OCI-LY1 (cell line): ENCODE measurements at regions not wholly inside any gene's neighbourhood (a gene's known extent, or its start where the extent isn't known, plus 50 kb on each side); places are given as distances from the start of the nearest gene placed in this dataset.
A peak's percentile ranks its signal among the peaks of the same experiment; 100 is the strongest.

ENCODE experiments used
- H2AFZ ChIP-seq: fragments of 200-600 bp; sonication (generic), shearing (Covaris generic); 2 replicates; pipeline ENCODE4 v1.6.0; 2014; ENCODE audit warnings: antibody characterized with exemption, mild to moderate bottlenecking, low read length
- H3F3A ChIP-seq: fragments of 200-600 bp; sonication (generic), shearing (Covaris generic); 2 replicates; pipeline ENCODE4 v1.6.0; 2014; ENCODE audit warnings: mild to moderate bottlenecking, antibody characterized with exemption, low read length, moderate library complexity; ENCODE audit not compliant: insufficient read depth
- H3K27ac ChIP-seq: fragments of 200-600 bp; sonication (generic); 2 replicates; pipeline ENCODE4 v1.5.1; 2014; ENCODE audit warnings: low read length, mixed run types, mild to moderate bottlenecking, low read depth; ENCODE audit not compliant: poor library complexity, severe bottlenecking
- H3K27me3 ChIP-seq: fragments of 200-600 bp; sonication (generic); 2 replicates; pipeline ENCODE4 v1.6.0; 2014; ENCODE audit warnings: antibody characterized with exemption, mild to moderate bottlenecking, low read length, moderate library complexity; ENCODE audit not compliant: insufficient read depth
- H3K36me3 ChIP-seq: fragments of 200-600 bp; sonication (generic); 2 replicates; pipeline ENCODE4 v1.6.1; 2014; ENCODE audit warnings: mild to moderate bottlenecking, antibody characterized with exemption, low read length, moderate library complexity, mixed read lengths; ENCODE audit not compliant: insufficient read depth
- H3K4me1 ChIP-seq: fragments of 200-600 bp; sonication (generic); 2 replicates; pipeline ENCODE4 v1.5.1; 2014; ENCODE audit warnings: mild to moderate bottlenecking, low read length, moderate library complexity; ENCODE audit not compliant: insufficient read depth, severe bottlenecking
- H3K4me2 ChIP-seq: fragments of 200-600 bp; sonication (generic), shearing (Covaris generic); 2 replicates; pipeline ENCODE4 v1.6.1; 2014; ENCODE audit warnings: low read length
- H3K4me3 ChIP-seq: fragments of 200-600 bp; sonication (generic); 2 replicates; pipeline ENCODE4 v1.5.1; 2014; ENCODE audit warnings: low read length, low read depth, mild to moderate bottlenecking, mixed read lengths; ENCODE audit not compliant: poor library complexity, severe bottlenecking
- H3K79me2 ChIP-seq: fragments of 200-600 bp; shearing (Covaris generic); 2 replicates; pipeline ENCODE4 v1.6.1; 2016; ENCODE audit warnings: mixed run types, low read length, mixed read lengths; ENCODE audit not compliant: insufficient read depth
- H3K9ac ChIP-seq: fragments of 200-600 bp; sonication (generic), shearing (Covaris generic); 2 replicates; pipeline ENCODE4 v1.6.1; 2014; ENCODE audit warnings: mild to moderate bottlenecking, low read length, mixed read lengths
- H3K9me2 ChIP-seq: fragments of 200-600 bp; sonication (generic), shearing (Covaris generic); 2 replicates; pipeline ENCODE4 v1.6.1; 2014; ENCODE audit warnings: low read depth, mild to moderate bottlenecking, low read length, mixed read lengths
- H3K9me3 ChIP-seq: fragments of 200-600 bp; shearing (Covaris generic); 2 replicates; pipeline ENCODE4 v1.6.1; 2014; ENCODE audit warnings: low read length, mixed read lengths
- H4K20me1 ChIP-seq: fragments of 200-600 bp; sonication (generic), shearing (Covaris generic); 2 replicates; pipeline ENCODE4 v1.6.0; 2016; ENCODE audit warnings: mild to moderate bottlenecking, low read length; ENCODE audit not compliant: insufficient read depth
- EZH2 ChIP-seq: fragments of 200-600 bp; sonication (generic), shearing (Covaris generic); IDR thresholded peaks from 2 replicates; pipeline ENCODE4 v1.8.0; 2017; ENCODE audit warnings: borderline replicate concordance, mixed run types, mild to moderate bottlenecking, antibody characterized with exemption, low read length, moderate library complexity, mixed read lengths
- TF ChIP-seq, protein P1 (sequence below): fragments of 200-600 bp; sonication (generic), shearing (Covaris generic); IDR thresholded peaks from 2 replicates; pipeline ENCODE4 v1.5.1; 2017; ENCODE audit warnings: mild to moderate bottlenecking, antibody characterized with exemption, low read length, moderate library complexity, mixed read lengths

DNA sequence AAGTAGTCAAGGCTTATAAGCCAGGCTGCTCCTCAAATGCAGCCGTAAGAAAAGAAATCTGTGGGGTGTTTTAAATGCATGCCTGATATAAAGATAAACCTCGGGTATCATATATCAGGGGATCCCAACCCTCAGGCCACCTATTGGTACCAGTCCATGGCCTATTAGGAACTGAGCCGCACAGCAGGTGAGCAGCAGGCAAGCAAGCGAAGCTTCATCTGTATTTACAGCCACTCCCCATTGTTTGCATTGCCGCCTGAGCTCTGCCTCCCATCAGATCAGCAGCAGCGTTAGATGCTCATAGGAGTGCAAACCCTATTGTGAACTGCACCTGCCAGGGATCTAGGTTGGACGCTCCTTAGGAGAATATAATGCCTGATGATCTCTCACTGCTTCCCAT lies 233.5 kb upstream of the SERP2 start:
- Histone ChIP-seq H3K4me3 (no peak overlapping the region), H3K9ac (no peak overlapping the region), H3F3A (no peaks in the 10 kb centered on the region), H2AFZ (no peak overlapping the region), H3K4me2 (no peak overlapping the region), H3K4me1 (peaks cover 16% of the 10 kb centered on the region), H4K20me1 (no peaks in the 10 kb centered on the region), H3K9me3 (no peaks in the 10 kb centered on the region), H3K79me2 (no peaks in the 10 kb centered on the region), H3K36me3 (no peaks in the 10 kb centered on the region), H3K27me3 (no peaks in the 10 kb centered on the region; the same call in 1 of the 2 replicates), H3K9me2 (no peaks in the 10 kb centered on the region), H3K27ac (no peak overlapping the region)
- TF ChIP-seq, protein P1, sequence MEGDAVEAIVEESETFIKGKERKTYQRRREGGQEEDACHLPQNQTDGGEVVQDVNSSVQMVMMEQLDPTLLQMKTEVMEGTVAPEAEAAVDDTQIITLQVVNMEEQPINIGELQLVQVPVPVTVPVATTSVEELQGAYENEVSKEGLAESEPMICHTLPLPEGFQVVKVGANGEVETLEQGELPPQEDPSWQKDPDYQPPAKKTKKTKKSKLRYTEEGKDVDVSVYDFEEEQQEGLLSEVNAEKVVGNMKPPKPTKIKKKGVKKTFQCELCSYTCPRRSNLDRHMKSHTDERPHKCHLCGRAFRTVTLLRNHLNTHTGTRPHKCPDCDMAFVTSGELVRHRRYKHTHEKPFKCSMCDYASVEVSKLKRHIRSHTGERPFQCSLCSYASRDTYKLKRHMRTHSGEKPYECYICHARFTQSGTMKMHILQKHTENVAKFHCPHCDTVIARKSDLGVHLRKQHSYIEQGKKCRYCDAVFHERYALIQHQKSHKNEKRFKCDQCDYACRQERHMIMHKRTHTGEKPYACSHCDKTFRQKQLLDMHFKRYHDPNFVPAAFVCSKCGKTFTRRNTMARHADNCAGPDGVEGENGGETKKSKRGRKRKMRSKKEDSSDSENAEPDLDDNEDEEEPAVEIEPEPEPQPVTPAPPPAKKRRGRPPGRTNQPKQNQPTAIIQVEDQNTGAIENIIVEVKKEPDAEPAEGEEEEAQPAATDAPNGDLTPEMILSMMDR = no peak
- no peak for TF ChIP-seq EZH2

DNA sequence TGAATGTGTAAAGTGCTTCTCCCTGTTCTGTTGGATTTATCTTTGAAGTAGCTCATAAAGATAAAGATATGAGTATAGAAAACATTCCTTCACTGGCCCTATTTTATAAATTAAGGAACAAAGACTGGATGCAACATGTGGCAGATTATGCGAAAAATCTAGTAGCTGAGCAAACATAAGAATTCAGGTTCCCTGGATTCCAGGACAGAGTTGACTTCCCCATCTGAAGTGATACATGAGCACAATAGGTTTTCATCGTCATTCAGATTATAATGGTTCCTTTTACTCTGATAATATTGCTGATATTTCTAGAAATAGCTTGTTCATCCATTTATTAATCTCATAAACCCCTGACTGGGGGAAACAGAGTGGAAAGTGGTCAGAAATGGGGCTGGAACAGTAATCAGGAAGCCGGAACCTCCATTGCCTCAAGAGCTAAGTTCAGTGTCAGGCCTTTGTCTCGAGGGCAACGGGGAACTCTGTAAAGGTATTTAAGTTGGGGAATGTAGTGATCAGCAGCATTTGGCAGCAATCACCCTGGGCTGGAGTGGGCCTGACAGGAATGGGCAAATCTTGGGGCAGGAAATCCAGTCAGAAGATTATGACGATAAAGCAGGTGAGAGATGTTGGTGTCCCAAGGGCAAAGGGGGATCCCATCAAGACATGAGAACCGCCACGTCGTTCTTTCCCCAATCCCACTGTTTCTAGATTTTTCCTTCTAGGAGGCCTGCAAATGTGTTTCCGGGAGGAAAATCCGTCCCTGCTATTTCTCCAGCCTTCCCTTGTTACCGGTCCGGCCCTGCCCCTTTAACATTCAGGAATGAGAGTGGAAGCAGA lies 232.5 kb upstream of the SERP2 start:
- Histone ChIP-seq H3K27ac (no peak overlapping the region), H3F3A (no peaks in the 10 kb centered on the region), H3K79me2 (no peaks in the 10 kb centered on the region), H3K27me3 (no peaks in the 10 kb centered on the region; the same call in 1 of the 2 replicates), H3K9me3 (no peaks in the 10 kb centered on the region), H3K36me3 (no peaks in the 10 kb centered on the region), H3K4me1 (peaks cover 16% of the 10 kb centered on the region), H3K4me2 (peak overlapping the region; percentile 84), H3K4me3 (peak overlapping the region; percentile 73), H4K20me1 (no peaks in the 10 kb centered on the region), H2AFZ (no peak overlapping the region; the same call in 1 of the 2 replicates), H3K9me2 (no peaks in the 10 kb centered on the region), H3K9ac (peak overlapping the region; percentile 86)
- no peak for TF ChIP-seq EZH2
- TF ChIP-seq, protein P1 = no peak

DNA sequence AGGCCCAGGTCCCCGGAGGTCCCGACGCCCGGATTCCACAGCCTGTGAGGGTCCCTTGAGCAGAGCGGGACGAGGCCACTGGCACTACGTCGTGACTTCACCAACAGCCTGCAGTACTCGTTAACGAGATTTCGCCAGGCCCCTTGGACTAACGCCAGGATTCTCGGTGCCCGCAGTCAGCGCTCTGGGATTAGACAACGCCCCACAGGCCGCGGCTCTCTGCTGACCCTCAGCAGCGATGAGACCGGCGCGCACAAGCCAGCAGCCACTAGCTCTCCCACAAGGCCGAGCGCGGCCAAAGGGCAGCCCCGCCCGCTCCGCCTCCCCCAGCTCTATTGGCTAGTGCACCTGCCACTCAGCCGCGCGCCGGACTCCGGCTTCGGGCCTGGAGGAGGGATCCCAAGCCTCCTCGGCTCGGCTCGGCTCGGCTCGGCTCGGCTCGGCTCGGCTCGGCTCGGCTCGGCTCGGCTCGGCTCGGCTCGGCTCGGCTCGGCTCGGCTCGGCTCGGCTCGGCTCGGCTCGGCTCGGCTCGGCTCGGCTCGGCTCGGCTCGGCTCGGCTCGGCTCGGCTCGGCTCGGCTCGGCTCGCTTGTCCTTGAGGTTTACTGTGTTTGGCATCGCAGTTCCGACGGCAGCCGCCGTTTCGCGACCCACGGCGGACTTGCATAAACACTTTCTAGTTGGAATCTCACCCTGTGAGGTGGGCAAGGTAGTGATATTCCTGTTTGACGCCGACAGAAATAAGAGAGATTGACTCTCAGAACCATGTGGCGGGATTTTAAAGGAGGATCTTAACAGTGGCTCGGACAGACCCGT lies 231.7 kb upstream of the SERP2 start:
- Histone ChIP-seq H4K20me1 (no peaks in the 10 kb centered on the region), H2AFZ (peak overlapping the region; percentile 76; the same call in 1 of the 2 replicates), H3F3A (no peaks in the 10 kb centered on the region), H3K27ac (no peak overlapping the region), H3K27me3 (no peaks in the 10 kb centered on the region; the same call in 1 of the 2 replicates), H3K4me1 (peaks cover 21% of the 10 kb centered on the region), H3K9ac (peak overlapping the region; percentile 86), H3K9me3 (no peaks in the 10 kb centered on the region), H3K4me2 (peak overlapping the region; percentile 84), H3K9me2 (no peaks in the 10 kb centered on the region), H3K4me3 (peak overlapping the region; percentile 73), H3K36me3 (no peaks in the 10 kb centered on the region), H3K79me2 (no peaks in the 10 kb centered on the region)
- TF ChIP-seq, protein P1 = no peak
- no peak for TF ChIP-seq EZH2
